ENCODE measurements at regions not wholly inside any gene's neighbourhood (a gene's known extent, or its start where the extent isn't known, plus 50 kb on each side); places are given as distances from the start of the nearest gene placed in this dataset.
"Not testable (repeated sequence)": the region's sequence is repeated elsewhere in the genome, so short reads cannot be mapped to it uniquely, and the experiment has no call there.

DNA sequence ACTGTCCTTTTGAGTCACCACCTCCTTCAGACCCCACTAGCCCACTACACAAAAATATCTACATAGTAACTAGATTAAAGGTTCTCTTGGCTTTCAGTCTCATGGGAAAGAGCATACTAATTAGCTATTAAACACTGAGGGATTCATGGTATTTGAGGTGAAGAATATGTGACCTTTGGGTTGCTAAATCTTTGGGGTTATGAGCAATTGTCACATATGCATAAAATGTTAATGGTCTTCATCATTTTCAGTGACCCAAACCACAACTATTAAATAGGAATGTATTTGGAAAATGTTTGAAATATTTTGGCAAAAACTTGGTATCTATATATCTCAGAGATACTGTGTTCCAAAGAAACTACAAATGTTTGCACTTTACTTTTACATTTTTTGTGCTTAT, 365.1 kb downstream of the MAGEB5 start:
- no peak for FAIRE-seq

DNA sequence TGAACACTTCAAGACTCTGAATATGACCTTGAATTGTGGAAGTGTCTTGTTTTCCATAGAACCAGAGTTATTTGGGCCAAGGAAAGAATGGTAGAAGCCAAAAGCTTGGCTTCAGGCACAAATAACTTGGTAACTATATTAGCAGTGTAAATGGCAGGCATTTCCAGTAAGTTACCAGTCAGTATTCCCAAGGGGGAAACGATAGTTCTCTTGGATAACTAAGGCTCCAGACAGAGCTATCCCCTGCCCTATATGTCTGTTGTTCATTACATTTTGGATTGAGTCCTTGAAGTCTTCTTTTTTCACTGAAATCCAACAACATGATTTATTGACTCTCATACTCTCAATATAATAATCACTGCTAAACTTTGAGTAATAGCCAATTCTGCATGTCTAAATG, 364.1 kb downstream of the MAGEB5 start:
- FAIRE-seq = no peak

DNA sequence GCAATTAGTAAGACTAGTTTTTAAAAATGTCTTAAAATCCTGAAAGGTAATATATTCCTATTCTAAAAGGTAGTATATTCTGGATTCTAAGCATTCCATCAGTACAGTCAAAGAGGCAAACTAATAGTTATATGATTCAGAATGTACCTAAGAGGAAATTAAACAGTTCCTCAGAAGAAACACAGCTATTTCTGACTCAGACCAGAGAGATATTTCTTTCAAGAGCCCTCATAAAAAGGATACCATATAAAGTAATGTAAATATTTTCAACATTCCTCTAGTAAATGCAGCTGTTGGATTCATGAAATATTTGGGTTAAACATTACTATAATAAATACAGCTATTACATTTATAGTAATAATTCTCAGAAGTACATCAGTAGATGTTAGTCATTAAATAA, 358.3 kb downstream of the MAGEB5 start:
- FAIRE-seq = no peak

DNA sequence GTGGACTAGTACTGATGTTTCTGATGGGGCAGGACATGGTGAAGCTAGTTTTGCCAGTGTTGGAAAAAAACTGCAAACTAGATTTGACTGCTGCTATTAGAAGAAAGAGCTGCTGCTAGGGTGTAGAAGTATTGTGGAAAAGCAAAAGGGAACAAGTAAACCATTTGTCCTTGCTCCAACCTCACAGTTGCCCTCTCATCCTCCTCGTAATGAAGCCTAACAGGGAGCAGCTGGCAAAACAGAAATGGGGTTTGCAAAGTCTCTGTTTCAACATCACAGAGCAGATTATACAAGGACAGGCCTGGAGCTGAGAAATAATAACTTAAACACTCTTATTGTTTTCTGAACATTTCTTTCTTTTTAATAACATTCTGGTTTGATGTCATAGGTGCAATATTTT, 346.2 kb downstream of the MAGEB5 start:
- FAIRE-seq = no peak

DNA sequence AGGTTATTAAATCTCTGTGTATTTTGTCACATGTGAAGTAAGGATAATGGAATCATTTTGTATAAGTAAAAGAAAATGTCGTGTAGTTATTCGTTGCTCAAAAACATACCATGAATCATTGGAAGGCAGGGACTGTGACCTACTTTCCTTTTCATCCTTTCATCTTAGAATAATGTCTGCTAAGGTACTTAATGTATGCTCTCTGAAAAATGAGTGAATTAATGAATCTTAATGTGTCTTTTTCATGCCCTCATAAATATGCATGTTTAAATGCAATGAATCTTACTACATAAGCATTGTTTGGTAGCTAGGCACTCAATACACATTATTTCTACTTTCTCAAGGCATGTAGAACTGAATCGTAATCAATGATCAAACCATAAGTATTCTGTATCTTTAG, 343.9 kb downstream of the MAGEB5 start:
- FAIRE-seq = no peak

DNA sequence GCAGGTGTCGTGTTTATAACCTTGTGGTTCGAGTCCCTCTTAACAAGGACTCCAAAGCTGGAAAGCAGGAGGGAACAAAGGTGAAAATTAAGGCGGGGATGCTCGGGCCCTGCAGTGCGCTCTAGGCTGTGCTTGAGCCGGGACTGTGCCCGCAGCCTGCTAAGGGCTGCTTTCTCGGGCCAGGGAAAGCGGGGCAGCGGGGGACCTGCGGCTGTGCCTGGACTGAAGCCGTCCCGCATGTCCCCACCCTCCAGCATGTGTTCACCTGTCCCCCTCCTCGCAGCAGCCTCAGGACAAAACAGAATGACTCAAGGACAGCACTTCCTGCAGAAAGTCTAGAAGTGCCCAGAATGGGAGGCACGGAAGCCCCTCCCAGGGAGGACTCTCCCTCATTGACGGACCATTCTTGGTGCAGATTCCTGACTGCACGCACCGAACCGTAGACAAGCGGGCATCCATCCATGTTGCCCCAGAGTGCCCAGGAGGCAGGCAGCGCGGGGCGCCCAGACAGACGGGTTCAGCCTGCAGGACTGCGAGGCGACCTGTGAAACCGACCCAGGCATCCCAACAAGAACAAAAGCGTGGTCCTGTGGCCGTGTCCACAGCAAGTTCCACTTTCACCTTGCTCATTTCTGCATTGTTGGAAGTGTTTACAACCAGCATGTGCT, 342.9 kb downstream of the MAGEB5 start:
- FAIRE-seq = no peak

DNA sequence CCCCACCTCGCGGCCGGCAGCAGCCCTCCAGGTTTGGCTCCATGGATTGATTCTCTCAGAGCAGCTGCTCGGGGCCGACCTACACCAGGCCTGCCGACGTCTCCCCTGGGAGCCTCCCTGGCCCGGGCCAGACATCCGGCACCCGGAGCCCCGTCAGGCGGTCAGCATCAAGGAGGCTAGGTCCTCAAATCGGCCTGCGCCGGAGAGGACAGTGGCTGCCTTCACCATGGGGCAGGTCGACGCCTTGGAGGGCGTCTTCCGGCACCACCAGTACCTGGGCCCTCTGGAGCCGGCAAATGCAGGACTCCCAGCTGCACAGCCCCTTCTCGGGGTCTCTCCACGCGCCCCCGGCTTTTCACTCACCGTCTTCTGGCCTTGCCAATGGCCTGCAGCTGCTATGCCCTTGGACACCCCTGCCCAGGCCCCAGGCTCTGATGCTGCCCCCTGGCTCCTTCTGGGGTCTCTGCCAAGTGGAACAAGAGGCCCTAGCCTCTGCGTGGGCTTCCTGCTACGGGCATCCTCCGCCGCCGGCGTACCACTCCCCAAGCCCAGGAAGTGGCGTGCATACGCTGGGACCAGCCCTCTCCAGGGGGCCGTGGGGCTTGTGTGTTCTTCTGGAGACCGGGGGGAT, 341.8 kb downstream of the MAGEB5 start:
- FAIRE-seq = no peak

DNA sequence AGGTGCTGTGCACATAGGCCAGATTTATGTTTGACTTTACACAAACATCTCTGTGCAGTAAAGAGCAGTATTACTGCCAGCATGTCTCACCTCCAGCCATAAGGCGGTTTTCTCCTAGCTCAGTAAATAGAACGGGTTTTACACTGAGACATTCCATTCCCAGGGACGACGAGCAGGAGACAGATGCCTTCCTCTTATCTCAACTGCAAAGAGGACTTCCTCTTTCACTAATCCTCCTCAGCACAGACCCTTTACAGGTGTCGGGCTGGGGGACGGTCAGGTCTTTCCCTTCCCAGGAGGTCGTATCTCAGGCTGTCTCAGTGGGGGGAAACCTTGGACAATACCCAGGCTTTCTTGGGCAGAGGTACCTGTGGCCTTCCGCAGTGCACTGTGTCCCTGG, 309.8 kb downstream of the MAGEB5 start:
- not testable (repeated sequence) for FAIRE-seq

DNA sequence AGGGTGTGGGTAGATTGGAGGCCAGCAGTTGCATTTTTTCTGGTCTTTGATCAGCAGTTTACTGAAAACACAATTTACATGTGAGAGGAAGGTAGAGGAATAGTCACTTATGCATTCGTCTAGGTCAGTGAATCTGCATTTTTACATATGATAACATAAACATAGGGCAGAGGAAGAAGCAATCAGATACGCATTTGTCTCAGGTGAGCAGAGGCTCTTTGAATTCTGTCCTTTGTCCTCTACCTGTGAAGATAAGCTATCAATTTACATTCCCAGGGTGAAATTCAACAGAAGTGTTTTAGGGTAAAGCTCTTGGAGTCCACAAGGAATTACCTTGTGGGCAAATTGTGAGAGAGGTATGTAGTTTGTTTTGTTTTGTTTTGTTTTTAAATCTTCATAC, 306.5 kb downstream of the MAGEB5 start:
- FAIRE-seq = no peak

DNA sequence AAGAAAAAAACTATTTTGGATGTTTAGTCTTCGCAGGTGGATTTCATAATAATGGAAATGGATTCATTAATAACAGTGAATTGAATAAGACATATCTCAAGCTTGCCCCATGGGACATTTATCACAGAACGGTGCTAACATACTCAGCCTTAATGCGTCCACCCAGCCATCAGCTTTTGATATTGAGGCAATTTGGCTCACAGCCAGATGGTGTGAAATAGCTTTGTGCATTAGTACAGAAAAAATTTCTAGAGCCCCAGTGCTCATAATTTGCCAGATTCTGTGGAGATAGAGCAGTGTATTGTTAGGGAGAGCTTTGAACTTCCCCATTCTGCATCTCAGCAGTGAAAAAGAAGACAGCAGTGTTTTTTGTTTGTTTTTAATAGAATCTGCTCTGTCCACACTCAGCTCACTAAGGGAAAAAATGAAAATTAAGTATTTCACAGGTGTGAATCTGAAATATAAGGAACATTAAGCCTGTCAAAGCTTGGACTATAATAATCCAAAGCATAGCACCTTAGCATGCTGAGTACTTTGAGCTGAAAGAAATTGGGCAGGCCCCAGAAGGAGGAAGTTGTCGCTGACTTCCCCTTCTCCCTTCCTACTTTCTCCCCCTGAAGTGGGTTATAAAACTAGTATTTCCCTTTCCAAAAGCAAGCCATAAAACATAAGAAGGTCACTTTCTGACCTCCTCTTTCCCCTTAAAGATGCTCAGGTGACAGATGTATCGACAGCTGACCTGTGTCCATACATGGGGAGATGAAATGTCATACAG, 295.8 kb downstream of the MAGEB5 start:
- FAIRE-seq = no peak

DNA sequence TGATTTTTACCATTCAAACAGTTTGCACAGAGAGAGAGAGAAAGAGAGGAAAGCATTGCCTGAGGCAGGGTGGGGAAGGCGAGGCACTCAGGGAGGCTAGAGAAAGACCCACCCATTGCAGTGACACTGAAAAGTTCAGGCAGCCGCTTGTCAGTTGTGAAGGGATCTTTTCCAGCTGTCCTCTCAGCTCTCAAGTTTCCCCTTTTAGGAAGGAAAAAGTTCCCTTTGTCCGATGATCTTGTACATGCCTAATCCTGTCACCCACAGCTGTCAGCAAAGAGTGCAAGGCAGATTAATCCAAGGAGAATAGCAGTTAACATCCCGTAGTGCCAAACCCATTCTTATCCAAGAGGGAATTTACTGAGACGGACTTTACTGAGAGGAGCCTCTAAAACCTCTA, 255.0 kb downstream of the MAGEB5 start:
- no peak for FAIRE-seq

DNA sequence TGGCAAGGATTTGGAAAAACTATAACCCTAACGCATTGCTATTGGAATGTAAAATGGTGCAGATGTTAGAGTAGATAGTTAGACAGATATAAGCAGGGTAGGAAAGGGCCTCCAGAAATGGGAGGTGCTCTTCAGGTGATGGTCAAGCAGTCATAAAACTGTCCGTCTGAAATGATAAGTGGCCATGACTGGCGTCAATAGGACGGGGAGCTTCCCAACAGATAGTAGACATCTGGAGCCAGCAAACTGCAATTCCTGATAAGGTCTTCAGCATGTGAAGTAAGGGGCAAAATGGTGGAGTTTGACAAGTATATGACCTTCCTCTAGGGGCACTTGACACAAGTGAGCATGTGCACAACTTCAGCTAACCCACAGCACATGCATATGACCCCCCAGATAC, 250.4 kb downstream of the MAGEB5 start:
- no peak for FAIRE-seq

DNA sequence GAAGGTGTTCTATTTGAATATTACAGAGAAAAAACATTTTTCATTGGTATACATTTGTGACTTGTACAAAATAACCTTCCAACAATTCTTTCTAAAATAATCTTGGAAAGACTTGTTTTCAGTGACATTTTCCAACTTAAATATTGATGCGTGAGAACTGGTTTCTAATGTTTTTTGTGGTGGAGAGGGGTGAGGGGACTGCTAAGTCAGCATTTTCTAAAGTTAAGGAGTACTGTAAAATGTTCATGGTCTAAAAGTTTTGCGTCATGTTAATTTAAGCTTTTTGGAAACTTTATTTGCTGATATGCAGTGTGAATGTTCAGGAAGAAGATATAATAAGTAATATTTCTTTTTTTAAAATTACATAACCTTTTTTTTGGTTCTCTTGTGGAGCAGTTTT, 229.3 kb downstream of the MAGEB5 start:
- no peak for FAIRE-seq

DNA sequence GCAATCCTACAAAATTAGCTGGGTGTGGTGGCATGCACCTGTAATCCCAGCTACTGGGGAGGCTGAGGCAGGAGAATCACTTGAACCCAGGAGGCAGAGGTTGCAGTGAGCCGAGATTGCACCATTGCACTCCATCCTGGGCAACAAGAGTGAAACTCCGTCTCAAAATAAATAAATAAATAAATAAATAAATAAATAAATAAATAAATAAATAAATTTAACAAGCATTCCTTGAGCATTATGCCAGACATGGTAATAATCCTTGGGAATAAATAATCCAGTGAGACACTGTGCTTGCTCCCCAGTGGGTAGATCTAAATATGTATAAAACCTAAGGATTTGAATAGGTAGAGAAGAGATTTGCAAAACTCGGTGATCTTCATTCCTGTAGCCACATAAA, 228.4 kb downstream of the MAGEB5 start:
- not testable (repeated sequence) for FAIRE-seq

DNA sequence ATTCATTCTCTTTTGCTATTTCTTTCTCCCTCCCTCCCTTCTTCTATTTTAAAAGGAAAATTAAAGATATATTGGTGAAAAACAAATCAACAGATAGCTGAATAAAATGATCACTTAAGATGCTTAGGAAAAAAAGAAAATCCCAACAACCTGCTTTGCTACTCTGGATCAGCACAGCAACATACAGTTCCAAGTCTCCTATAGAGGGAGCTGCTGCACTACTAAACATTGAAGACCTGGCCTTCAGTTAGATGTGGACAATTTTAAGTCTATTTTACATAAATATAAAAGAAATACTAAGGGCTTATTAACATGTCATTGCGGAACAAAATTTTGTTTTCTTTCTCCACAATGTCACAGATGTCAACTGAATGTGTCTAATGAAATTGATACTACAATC, 226.4 kb downstream of the MAGEB5 start:
- FAIRE-seq = no peak

DNA sequence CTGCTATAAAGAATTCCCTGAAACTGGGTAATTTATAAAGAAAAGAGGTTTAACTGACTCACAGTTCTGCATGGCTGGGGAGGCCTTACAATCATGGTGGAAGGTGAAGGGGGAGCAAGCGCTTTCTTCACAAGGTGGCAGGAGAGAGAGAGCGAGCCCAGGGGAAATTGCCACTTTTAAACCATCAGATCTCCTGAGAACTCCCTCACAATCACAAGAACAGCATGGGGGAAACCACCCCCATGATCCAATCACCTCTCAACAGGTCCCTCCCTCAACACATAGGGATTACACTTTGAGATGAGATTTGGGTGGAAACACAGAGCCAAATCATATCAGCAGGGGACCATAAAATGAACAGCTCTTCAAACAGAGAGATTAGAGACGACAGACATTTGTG, 198.6 kb downstream of the MAGEB5 start:
- no peak for FAIRE-seq

DNA sequence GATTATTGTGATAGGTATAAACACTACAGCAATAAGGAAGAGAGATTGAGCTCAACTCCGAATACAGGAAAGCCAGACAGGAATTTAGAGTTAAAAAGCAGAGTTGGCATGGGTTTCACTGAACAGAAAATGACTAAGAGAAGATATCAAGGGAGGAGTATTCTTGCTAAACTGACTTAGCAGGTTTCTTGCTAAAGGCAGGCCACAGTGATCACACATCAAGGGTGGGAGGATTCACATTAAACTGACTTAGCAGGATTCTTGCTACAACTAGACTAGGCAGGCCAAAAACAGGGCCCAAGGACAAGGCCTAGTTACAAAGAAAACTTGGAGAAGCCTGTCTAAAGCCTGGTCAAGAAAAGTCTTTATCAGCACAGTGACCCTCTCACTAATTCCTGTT, 195.1 kb downstream of the MAGEB5 start:
- no peak for FAIRE-seq

DNA sequence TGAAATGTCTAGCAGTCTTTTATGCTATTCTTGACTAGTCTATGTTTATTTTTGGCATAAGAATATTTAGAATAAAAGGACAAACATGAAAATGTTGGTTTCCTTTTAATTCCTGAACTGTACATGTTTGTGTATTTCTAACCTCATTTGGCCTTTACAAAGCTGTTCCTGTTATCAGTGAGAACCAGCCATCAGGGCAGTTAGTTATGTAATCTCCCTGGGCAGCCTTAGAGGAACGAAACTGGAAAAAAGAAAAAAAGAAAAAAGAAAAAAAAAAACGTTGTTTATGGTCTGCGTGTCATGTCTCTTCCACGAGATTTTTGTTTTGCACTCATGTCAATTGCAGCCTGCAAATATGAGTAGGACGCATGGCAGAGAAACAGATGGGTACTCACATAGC, 193.7 kb downstream of the MAGEB5 start:
- no peak for FAIRE-seq

DNA sequence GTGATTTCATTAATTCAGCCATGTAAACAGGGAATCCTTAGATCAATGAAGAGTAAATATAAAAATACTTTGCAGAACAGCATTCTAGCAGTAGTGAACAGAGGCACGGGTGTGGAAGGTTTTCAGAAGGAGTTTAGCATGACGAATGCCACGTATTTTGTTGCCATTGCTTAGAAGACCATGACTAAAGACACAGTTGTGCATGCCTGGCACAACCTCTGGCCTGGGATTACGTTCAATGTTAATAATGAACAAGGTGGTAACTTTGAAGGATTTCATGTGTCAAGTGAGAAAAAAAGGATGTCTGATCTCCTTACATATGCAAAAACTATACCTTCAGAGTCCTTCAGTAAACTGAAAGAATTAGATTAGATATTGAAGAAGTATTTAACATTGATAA, 171.9 kb downstream of the MAGEB5 start:
- no peak for FAIRE-seq

DNA sequence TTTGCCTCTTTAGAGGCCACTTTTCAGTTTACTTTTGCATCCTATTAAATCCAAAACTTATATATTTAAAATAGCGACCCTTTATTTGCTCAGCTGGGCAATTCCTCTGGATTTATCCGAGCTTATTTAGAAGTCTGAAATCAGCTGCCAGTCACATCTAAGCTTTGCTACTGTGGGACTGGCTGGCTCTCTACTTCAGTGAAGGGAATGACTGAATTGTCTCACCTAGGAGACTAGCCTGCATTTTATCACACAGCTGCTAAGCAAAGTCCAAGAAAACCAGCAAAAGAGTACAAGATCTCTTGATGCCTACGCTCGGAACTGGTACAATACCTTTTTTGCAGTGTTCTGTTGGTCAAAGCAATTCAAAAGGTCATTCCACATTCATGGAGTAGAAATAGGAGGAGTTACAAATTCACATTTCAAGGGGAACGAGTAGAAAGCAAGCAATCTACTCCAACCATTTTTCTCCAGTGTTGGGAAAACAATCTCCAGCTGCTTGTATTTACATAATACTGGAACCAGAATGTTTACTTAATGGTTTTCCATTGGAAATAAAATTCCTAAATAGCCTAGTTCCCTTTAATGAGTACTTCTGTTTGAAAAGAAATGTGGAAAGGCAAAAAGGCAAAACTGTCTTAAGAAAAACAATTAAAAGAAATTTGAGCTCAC, 160.2 kb downstream of the MAGEB5 start:
- no peak for FAIRE-seq

DNA sequence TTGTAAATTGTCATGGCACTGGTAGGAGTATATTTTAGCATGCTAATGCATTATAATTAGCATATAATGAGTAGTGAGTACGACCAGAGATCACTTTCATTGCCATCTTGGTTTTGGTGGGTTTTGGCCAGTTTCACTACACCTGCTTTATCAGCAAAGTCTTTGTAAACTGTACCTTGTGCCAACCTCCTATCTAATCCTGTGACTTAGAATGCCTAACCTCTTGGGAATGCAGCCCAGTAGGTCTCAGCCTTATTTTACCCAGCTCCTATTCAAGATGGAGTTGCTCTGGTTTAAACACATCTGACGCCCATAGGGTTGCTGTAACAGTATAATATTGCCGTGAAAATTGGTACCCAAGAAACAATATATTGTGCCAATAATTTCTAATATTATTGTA, 159.4 kb downstream of the MAGEB5 start:
- FAIRE-seq = no peak

DNA sequence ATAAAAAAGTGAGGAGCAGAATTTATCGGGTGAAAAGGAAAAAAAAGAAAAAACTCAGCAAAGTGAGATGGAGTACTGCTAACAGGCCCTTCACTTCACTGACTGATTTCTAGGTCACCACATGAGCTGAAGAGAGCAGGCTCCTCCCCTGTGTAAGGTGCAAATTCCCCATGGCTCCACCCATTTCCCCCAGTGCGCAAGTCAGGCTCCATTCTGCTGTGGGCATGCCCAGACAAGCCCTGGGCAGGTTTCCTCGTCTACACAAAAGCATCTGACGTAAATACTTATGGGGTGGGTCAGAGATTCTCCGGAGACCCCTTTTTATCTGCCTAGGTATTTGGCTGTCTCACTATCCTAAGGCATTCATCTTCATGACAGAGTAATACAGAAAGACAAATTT, 157.9 kb downstream of the MAGEB5 start:
- no peak for FAIRE-seq

DNA sequence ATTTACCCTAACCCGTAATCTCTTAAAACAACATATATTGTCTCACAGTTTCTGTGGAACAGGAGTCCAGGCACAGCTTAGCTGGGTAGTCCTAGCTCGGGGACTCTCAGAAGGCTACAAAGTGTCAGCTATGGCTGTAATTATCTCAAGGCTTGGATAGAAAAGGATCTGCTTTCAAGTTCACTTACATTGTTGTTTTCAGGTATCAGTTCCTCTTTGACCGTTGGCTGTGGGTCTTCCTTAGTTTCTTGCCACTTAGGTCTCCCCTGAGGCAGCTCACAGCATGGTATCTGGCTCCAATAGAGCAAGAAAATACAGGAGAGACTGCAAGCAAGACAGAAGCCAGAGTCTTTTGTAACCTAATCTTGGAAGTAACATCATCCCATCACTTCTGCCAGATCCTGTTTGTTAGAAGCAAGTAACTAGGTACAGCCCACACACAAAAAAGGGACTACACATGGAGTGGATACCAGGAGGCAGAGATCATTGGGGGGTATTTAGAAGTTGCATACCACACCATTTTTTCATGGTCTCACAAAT, 137.0 kb downstream of the MAGEB5 start:
- no peak for FAIRE-seq

DNA sequence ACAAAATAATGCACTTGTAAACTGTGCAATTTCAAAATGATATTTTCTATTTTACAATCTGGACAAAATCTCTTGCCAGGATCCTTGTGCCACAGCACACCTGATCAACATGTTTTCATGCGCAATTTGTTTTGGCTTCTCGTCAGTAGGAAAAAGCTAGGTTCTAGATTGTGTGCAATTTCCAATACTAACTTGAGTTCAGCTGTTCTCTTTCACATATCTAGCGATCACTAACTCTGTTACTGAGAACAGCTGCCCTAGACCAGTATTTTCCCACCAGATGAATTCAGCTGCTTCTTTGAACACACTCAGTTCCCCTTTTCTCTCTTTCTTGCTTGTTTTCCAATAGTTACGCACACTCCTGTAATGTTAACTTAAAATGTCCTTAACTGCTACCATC, 131.2 kb downstream of the MAGEB5 start:
- no peak for FAIRE-seq
